H1 (cell line): ENCODE measurements at regions not wholly inside any gene's neighbourhood (a gene's known extent, or its start where the extent isn't known, plus 50 kb on each side); places are given as distances from the start of the nearest gene placed in this dataset.

Experiments used
- CTCF ChIA-PET: fragments of 300-600 bp; sonication (Branson Sonifier 250); formaldehyde crosslinking; loops from one replicate; lab custom pipeline; 2021; ENCODE audit not compliant: partially characterized antibody; lab: Charles Lee
- POLR2A ChIA-PET: fragments of 300-600 bp; sonication (Branson Sonifier 250); formaldehyde crosslinking; loops from one replicate; lab custom pipeline; 2021; ENCODE audit warnings: inconsistent platforms; ENCODE audit not compliant: partially characterized antibody; lab: Charles Lee
- DNase-seq, 2 experiments: peaks; one replicate each; pipeline versions ENCODE4 v3.0.0 to v3.0.0-alpha.2; 2010 to 2022; ENCODE audit warnings: low spot score in 2 of 2, low read depth in 1 of 2, mixed read lengths in 1 of 2
- FAIRE-seq: peaks from 2 replicates; lab custom pipeline; 2011; peaks lifted over from hg19 to GRCh38; lab: Jason Lieb, UNC
- H2AFZ ChIP-seq: 2 replicates; pipeline ENCODE4 v1.8.1; 2012; ENCODE audit warnings: low read length, inconsistent platforms
- H2AK5ac ChIP-seq: 2 replicates; pipeline ENCODE4 v1.6.1; 2013; ENCODE audit warnings: low read depth, low read length
- H2BK120ac ChIP-seq: replicated peaks from 2 replicates; pipeline ENCODE3; 2013; ENCODE audit warnings: low read depth, low read length, inconsistent platforms
- H2BK12ac ChIP-seq: 2 replicates; pipeline ENCODE4 v1.6.1; 2013; ENCODE audit warnings: low read depth, low read length
- H2BK15ac ChIP-seq: 2 replicates; pipeline ENCODE4 v1.6.1; 2013; ENCODE audit warnings: low read length
- H2BK20ac ChIP-seq: 2 replicates; pipeline ENCODE4 v1.6.1; 2013; ENCODE audit warnings: low read length
- H2BK5ac ChIP-seq: 2 replicates; pipeline ENCODE4 v1.6.1; 2013; ENCODE audit warnings: low read depth, low read length
- H3K14ac ChIP-seq: 2 replicates; pipeline ENCODE4 v1.6.1; 2013; ENCODE audit warnings: inconsistent platforms; ENCODE audit not compliant: insufficient read length
- H3K18ac ChIP-seq: 2 replicates; pipeline ENCODE4 v1.6.1; 2013; ENCODE audit warnings: low read length; ENCODE audit errors: extremely low read depth
- H3K23ac ChIP-seq: 2 replicates; pipeline ENCODE4 v1.6.1; 2013; ENCODE audit warnings: inconsistent platforms; ENCODE audit not compliant: insufficient read length
- H3K23me2 ChIP-seq: 2 replicates; pipeline ENCODE4 v1.6.1; 2013; ENCODE audit warnings: low read depth, low read length
- H3K27ac ChIP-seq: 2 replicates; pipeline ENCODE4 v1.6.1; 2011; ENCODE audit warnings: low read depth, low read length, inconsistent platforms
- H3K27me3 ChIP-seq, 4 experiments: replicated peaks in 1 of 4; 1 replicate in 1 of 4; 2 replicates in 3 of 4; pipeline versions ENCODE4 v1.6.1 to v1.8.1; 2011 to 2013; ENCODE audit warnings: low read length in 3 of 4, mild to moderate bottlenecking in 3 of 4, inconsistent platforms in 2 of 4, mixed read lengths in 2 of 4, moderate library complexity in 1 of 4; ENCODE audit not compliant: control insufficient read depth in 3 of 4, insufficient read depth in 3 of 4; ENCODE audit errors: extremely low read depth in 1 of 4
- H3K36me3 ChIP-seq, 4 experiments: 2 replicates each; pipeline versions ENCODE4 v1.6.1 to v1.8.1; 2011 to 2013; ENCODE audit warnings: mild to moderate bottlenecking in 4 of 4, low read length in 3 of 4, moderate library complexity in 2 of 4, control low read depth in 1 of 4, inconsistent platforms in 1 of 4; ENCODE audit not compliant: insufficient read depth in 4 of 4, control insufficient read depth in 2 of 4
- H3K4ac ChIP-seq: replicated peaks from 2 replicates; pipeline ENCODE3; 2013; ENCODE audit warnings: low read length, low read depth, mixed read lengths, inconsistent platforms; ENCODE audit not compliant: insufficient read length
- H3K4me1 ChIP-seq, 4 experiments: replicated peaks in 1 of 4; 1 replicate in 1 of 4; 2 replicates in 3 of 4; pipeline versions ENCODE4 v1.6.1 to v1.8.1; 2011 to 2013; ENCODE audit warnings: low read length in 3 of 4, inconsistent platforms in 2 of 4, mixed read lengths in 1 of 4; ENCODE audit not compliant: insufficient read depth in 4 of 4, control insufficient read depth in 3 of 4
- H3K4me2 ChIP-seq, 2 experiments: 2 replicates each; pipeline versions ENCODE4 v1.6.1 to v1.8.1; 2011 to 2013; ENCODE audit warnings: low read depth in 2 of 2, low read length in 2 of 2, control low read depth in 1 of 2, inconsistent platforms in 1 of 2, mild to moderate bottlenecking in 1 of 2; ENCODE audit not compliant: insufficient read depth in 1 of 2
- H3K4me3 ChIP-seq, 4 experiments: fragments of 200-600, 300-600 bp in 1 of 4; sonication (generic), shearing (Covaris generic), sonication (Bioruptor Twin) in 1 of 4; 2 replicates each; pipeline versions ENCODE4 v1.5.1 to v1.8.1; 2011 to 2016; ENCODE audit warnings: low read length in 4 of 4, low read depth in 3 of 4, control low read depth in 2 of 4, inconsistent platforms in 2 of 4, mild to moderate bottlenecking in 2 of 4, mixed read lengths in 1 of 4, moderate library complexity in 1 of 4; ENCODE audit not compliant: insufficient read depth in 2 of 4; ENCODE audit errors: extremely low read depth in 1 of 4
- H3K56ac ChIP-seq: replicated peaks from 2 replicates; pipeline ENCODE3; 2013; ENCODE audit warnings: low read depth, mild to moderate bottlenecking, mixed read lengths, low read length, inconsistent platforms; ENCODE audit not compliant: insufficient read length
- H3K79me1 ChIP-seq: 2 replicates; pipeline ENCODE4 v1.6.1; 2013; ENCODE audit warnings: low read depth, low read length, control low read depth
- H3K79me2 ChIP-seq, 2 experiments: 2 replicates each; pipeline versions ENCODE4 v1.6.1 to v1.8.1; 2012 to 2013; ENCODE audit warnings: low read length in 2 of 2, mild to moderate bottlenecking in 2 of 2, inconsistent platforms in 1 of 2; ENCODE audit not compliant: insufficient read depth in 2 of 2, control insufficient read depth in 1 of 2
- H3K9ac ChIP-seq, 4 experiments: replicated peaks in 1 of 4; 1 replicate in 1 of 4; 2 replicates in 3 of 4; pipeline versions ENCODE4 v1.6.1 to v1.8.1; 2011 to 2013; ENCODE audit warnings: low read depth in 3 of 4, low read length in 3 of 4, control low read depth in 2 of 4, mild to moderate bottlenecking in 2 of 4, moderate library complexity in 2 of 4, inconsistent platforms in 1 of 4; ENCODE audit errors: extremely low read depth in 1 of 4
- H3K9me3 ChIP-seq, 2 experiments: 2 replicates each; pipeline versions ENCODE4 v1.6.1 to v1.8.1; 2012 to 2013; ENCODE audit warnings: mild to moderate bottlenecking in 2 of 2, moderate library complexity in 2 of 2, control low read depth in 1 of 2, inconsistent platforms in 1 of 2, low read depth in 1 of 2, low read length in 1 of 2, mixed read lengths in 1 of 2; ENCODE audit not compliant: insufficient read depth in 2 of 2
- H4K20me1 ChIP-seq, 2 experiments: replicated peaks in 1 of 2; 2 replicates each; pipeline versions ENCODE3 to v1.8.1; 2011 to 2013; ENCODE audit warnings: inconsistent platforms in 2 of 2, low read length in 2 of 2, mild to moderate bottlenecking in 1 of 2; ENCODE audit not compliant: insufficient read depth in 2 of 2, control insufficient read depth in 1 of 2
- H4K5ac ChIP-seq: 2 replicates; pipeline ENCODE4 v1.6.1; 2013; ENCODE audit warnings: low read length, low read depth, mixed read lengths, inconsistent platforms; ENCODE audit not compliant: insufficient read length
- H4K8ac ChIP-seq: 2 replicates; pipeline ENCODE4 v1.8.0; 2013; ENCODE audit warnings: mild to moderate bottlenecking, moderate library complexity, low read length, inconsistent platforms; ENCODE audit not compliant: insufficient read depth; ENCODE audit errors: extremely low read depth
- H4K91ac ChIP-seq: replicated peaks from 2 replicates; pipeline ENCODE3; 2013; ENCODE audit warnings: low read length, mixed read lengths, inconsistent platforms; ENCODE audit not compliant: insufficient read length
- GTF2F1 ChIP-seq: IDR thresholded peaks from 2 replicates; pipeline ENCODE4 v1.6.1; 2012; ENCODE audit warnings: low read depth, low read length, improper control_type of control experiment, borderline replicate concordance
- KDM1A ChIP-seq: fragments of 200-600, 300-600 bp; sonication (generic); IDR thresholded peaks from 2 replicates; pipeline ENCODE4 v1.7.1; 2016; ENCODE audit warnings: mild to moderate bottlenecking, low read length, borderline replicate concordance
- PHF8 ChIP-seq: fragments of 200-600 bp; sonication (generic); conservative IDR thresholded peaks from 2 replicates; pipeline ENCODE4 v1.7.1; 2012; ENCODE audit warnings: low read depth, mild to moderate bottlenecking, inconsistent platforms, low read length, moderate library complexity
- SUZ12 ChIP-seq: fragments of 200-600 bp; sonication (generic); IDR thresholded peaks from 2 replicates; pipeline ENCODE4 v1.6.1; 2012; ENCODE audit warnings: mild to moderate bottlenecking, inconsistent platforms, low read length, moderate library complexity, mixed read lengths
- WGBS, 2 experiments: shearing (Covaris generic) in 1 of 2; methylation state at CpG; one replicate each; pipeline versions ENCODE4 v1.1.6 to v1.1.7; 2013 to 2015; ENCODE audit warnings: low lambda C conversion rate in 2 of 2, mixed read lengths in 2 of 2, inconsistent platforms in 1 of 2, low coverage in 1 of 2, missing lambda C conversion rate in 1 of 2; ENCODE audit not compliant: insufficient replicate concordance in 2 of 2, insufficient coverage in 1 of 2, insufficient read length in 1 of 2; ENCODE audit errors: extremely low coverage in 1 of 2, missing lambda C conversion rate in 1 of 2; 5-methylcytosine and 5-hydroxymethylcytosine counted together

DNA sequence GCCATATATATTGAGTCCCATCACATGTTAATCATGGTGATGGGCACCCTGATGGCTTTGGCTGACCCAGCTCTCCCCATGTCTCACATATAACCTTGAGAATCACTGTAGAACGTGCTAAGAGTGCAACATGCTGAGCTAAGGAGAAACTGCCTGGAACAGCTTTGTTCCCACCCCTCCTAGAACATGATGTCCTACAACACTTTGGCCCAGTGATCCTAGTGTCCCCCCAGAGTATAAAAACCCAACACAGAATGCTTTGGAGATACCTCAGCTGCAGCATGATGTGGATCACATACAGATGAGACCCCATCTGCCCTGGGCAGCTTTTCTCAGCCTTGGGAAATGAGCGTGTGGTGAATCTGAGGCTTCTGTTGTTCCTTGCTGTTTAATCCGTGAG, 343.5 kb downstream of the NFIB start:
- Histone ChIP-seq H3K27ac (no peak overlapping the region), H3K23ac (no peak overlapping the region), H2BK120ac (no peak overlapping the region), H3K4me3 (no peak overlapping the region), H3K4ac (no peak overlapping the region), H3K9me3 (no peaks in the 10 kb centered on the region), H2BK5ac (no peak overlapping the region), H3K14ac (no peak overlapping the region), H4K20me1 (no peaks in the 10 kb centered on the region), H3K79me1 (no peaks in the 10 kb centered on the region), H3K79me2 (no peaks in the 10 kb centered on the region), H3K4me1 (no peaks in the 10 kb centered on the region), H4K5ac (no peak overlapping the region), H3K9ac (no peak overlapping the region), H3K18ac (no peak overlapping the region), H2AK5ac (no peak overlapping the region)
- FAIRE-seq, result no peak
- CTCF ChIA-PET, result interaction anchor here (1.7 kb wide), 1 partner anchor 383 kb away, joined by 5 read pairs; no protein-coding TSS in a partner anchor
- 83% methylated on average over 3 of the region's 3 CpGs; no CpG with 5 or more reads in 1 of the 2 experiments for WGBS, 2 experiments
- TF ChIP-seq GTF2F1 (no peak), KDM1A (no peak), SUZ12 (no peak), PHF8 (no peak)
- TF ChIP-seq, all 59 proteins: peak for 0
- Histone ChIP-seq H3K27me3 (no peaks in the 10 kb centered on the region), H2AFZ (no peak overlapping the region), H4K8ac (no peak overlapping the region), H3K36me3 (no peaks in the 10 kb centered on the region), H2BK12ac (no peak overlapping the region), H3K56ac (no peak overlapping the region), H4K91ac (no peak overlapping the region), H2BK20ac (no peak overlapping the region), H3K23me2 (no peaks in the 10 kb centered on the region), H3K4me2 (no peak overlapping the region), H2BK15ac (no peak overlapping the region)
- DNase-seq, result no peak
- POLR2A ChIA-PET, result no interaction called here
